ENCODE measurements at regions not wholly inside any gene's neighbourhood (a gene's known extent, or its start where the extent isn't known, plus 50 kb on each side); places are given as distances from the start of the nearest gene placed in this dataset.

DNA sequence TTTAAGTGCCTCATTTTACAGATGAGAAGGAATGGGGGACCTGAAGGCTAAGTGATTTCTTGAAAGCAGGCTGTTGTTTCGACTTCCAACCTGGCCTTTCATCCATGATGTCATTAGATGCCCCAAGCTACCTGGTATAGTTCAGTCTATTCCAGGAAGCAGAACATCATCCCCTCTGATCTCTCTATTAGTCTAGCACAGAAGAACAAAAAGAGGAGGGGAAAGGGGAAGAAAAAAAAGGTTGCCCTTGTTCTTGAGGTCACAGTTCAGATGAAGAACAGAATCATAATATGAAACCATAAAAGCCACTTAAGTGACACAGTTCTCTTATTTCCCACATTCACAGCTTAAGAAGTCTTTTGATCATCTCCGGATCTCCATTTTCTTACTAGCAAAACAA is 386.2 kb upstream of the HNRNPA3 start:
- no peak overlapping the region for H3K4me3 ChIP-seq (ENCODE audit: low read depth, low read length)
- H3K36me3 ChIP-seq (replicated peaks) = no peaks in the 10 kb centered on the region
- no peak for DNase-seq
- in situ Hi-C loops (cut with HindIII; ENCODE audit: low pct_ligation_motif_present, low sequenced_read_pairs) = no loop called here
- no peaks in the 10 kb centered on the region for H3K27me3 ChIP-seq (replicated peaks)
- H3K27ac ChIP-seq = no peak overlapping the region
- TF ChIP-seq, protein P1, sequence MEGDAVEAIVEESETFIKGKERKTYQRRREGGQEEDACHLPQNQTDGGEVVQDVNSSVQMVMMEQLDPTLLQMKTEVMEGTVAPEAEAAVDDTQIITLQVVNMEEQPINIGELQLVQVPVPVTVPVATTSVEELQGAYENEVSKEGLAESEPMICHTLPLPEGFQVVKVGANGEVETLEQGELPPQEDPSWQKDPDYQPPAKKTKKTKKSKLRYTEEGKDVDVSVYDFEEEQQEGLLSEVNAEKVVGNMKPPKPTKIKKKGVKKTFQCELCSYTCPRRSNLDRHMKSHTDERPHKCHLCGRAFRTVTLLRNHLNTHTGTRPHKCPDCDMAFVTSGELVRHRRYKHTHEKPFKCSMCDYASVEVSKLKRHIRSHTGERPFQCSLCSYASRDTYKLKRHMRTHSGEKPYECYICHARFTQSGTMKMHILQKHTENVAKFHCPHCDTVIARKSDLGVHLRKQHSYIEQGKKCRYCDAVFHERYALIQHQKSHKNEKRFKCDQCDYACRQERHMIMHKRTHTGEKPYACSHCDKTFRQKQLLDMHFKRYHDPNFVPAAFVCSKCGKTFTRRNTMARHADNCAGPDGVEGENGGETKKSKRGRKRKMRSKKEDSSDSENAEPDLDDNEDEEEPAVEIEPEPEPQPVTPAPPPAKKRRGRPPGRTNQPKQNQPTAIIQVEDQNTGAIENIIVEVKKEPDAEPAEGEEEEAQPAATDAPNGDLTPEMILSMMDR (IDR thresholded peaks at IDR 0.05; ENCODE audit: low read depth, low read length, missing control alignments) = no peak

DNA sequence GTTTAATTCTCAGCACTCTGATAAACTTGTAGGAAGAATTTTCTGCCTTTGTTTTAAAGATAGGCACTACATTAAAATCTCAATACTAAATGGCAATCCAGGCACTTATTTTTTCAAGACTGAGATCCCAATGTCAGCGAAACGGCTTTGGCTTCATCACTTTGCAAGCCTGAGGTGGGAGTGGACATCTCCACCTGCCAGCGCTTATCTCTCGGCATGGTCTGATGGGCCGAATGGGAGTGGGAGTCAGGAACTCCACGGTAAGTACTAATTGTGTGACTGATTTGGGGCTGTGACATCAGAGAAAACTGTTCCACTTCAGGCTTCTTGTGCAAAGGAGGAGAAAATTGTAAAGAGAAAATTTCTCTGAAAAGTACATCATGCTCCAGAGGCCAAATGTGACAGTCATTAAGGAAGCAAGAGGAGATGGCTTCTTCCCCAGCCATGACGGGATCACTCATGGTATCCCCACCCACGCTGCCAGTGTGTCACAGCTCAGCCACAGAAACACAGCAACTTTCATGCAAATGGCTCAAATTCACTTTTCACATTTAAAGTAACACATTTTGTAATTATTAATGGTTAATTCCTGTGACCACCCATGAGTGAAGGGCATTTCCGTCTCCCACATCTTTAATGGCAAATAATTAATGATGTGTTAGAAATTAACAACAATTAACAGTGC is 385.5 kb upstream of the HNRNPA3 start:
- Histone ChIP-seq H3K36me3 (replicated peaks) (no peaks in the 10 kb centered on the region), H3K27me3 (replicated peaks) (no peaks in the 10 kb centered on the region), H3K4me3 (ENCODE audit: low read depth, low read length) (no peak overlapping the region), H3K27ac (no peak overlapping the region)
- TF ChIP-seq, protein P1 (IDR thresholded peaks at IDR 0.05; ENCODE audit: low read depth, low read length, missing control alignments) = no peak
- no peak for DNase-seq
- in situ Hi-C loops (cut with HindIII; ENCODE audit: low pct_ligation_motif_present, low sequenced_read_pairs) = no loop called here

GRCh38 chr2:176830362-176830761 is 382.2 kb upstream of the HNRNPA3 start:
- in situ Hi-C loops (cut with HindIII; ENCODE audit: low pct_ligation_motif_present, low sequenced_read_pairs) = no loop called here
- no peak for DNase-seq
- Histone ChIP-seq H3K27ac (no peak overlapping the region), H3K36me3 (replicated peaks) (no peaks in the 10 kb centered on the region), H3K4me3 (ENCODE audit: low read depth, low read length) (no peak overlapping the region), H3K27me3 (replicated peaks) (no peaks in the 10 kb centered on the region)
- TF ChIP-seq, protein P1 (IDR thresholded peaks at IDR 0.05; ENCODE audit: low read depth, low read length, missing control alignments) = no peak

DNA sequence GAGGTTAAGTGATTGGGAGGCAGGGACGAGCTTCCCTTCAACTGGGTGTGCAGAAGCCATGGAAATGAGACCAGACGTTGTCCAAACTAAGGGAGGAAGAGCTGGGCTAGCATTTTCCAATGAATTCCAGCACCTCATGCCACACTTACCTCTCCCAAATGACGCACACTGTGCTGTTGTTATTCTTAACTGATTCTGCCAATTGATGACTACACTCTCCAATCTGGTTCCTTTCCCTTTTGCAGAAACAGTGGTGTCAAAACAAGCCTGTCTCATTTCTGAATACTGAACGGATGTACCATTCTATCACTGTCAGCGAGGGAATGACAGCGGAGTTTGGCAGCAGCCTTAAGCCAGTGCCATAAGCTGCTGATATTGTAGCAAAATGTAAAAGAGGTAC is 380.5 kb upstream of the HNRNPA3 start:
- Histone ChIP-seq H3K27ac (no peak overlapping the region), H3K36me3 (replicated peaks) (no peaks in the 10 kb centered on the region), H3K4me3 (ENCODE audit: low read depth, low read length) (no peak overlapping the region), H3K27me3 (replicated peaks) (no peaks in the 10 kb centered on the region)
- no peak for DNase-seq
- in situ Hi-C loops (cut with HindIII; ENCODE audit: low pct_ligation_motif_present, low sequenced_read_pairs) = no loop called here
- TF ChIP-seq, protein P1 (IDR thresholded peaks at IDR 0.05; ENCODE audit: low read depth, low read length, missing control alignments) = no peak

DNA sequence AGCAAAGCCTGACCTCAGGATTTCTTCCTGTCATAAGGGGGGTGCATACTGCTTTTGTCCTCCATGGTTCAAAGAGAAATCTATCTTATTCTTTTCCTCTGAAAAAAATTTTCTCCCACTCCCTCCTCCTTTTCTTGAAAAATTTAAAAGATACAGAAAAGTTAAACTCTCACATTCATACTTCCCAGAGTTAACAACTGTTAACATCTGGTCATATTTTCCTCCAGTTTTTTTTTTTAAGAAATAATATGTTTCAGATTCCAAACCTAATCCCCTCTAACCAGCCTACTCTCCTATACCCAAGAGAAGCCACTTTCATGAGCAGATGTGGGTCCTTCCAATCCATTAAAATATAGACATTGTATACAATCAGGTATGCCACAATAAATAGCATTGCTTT is 378.9 kb upstream of the HNRNPA3 start:
- in situ Hi-C loops (cut with HindIII; ENCODE audit: low pct_ligation_motif_present, low sequenced_read_pairs) = no loop called here
- no peak for DNase-seq
- Histone ChIP-seq H3K27ac (no peak overlapping the region), H3K36me3 (replicated peaks) (no peaks in the 10 kb centered on the region), H3K4me3 (ENCODE audit: low read depth, low read length) (no peak overlapping the region), H3K27me3 (replicated peaks) (no peaks in the 10 kb centered on the region)
- TF ChIP-seq, protein P1 (IDR thresholded peaks at IDR 0.05; ENCODE audit: low read depth, low read length, missing control alignments) = no peak

DNA sequence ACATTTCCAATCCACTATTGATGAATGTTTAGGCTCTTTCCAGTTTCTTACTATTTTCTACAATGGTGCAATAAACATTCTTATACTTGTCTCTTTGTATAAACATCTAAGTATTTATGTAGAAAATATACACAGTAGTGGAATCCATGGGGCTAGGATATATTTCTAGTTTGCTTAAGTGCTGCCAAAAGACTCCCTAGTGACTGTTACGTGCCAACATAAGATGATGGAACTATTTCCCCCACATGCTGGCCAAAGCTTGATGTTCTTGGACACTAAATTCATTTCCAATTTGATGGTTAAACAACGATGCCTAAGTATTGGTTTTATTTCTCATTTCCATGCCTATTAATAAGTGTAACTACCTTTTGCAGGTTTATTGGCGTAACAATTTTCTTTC is 378.4 kb upstream of the HNRNPA3 start:
- Histone ChIP-seq H3K27ac (no peak overlapping the region), H3K36me3 (replicated peaks) (no peaks in the 10 kb centered on the region), H3K4me3 (ENCODE audit: low read depth, low read length) (no peak overlapping the region), H3K27me3 (replicated peaks) (no peaks in the 10 kb centered on the region)
- no peak for DNase-seq
- in situ Hi-C loops (cut with HindIII; ENCODE audit: low pct_ligation_motif_present, low sequenced_read_pairs) = no loop called here
- TF ChIP-seq, protein P1 (IDR thresholded peaks at IDR 0.05; ENCODE audit: low read depth, low read length, missing control alignments) = no peak
